A673 (cell line): ENCODE measurements at regions not wholly inside any gene's neighbourhood (a gene's known extent, or its start where the extent isn't known, plus 50 kb on each side); places are given as distances from the start of the nearest gene placed in this dataset.

Experiments
- BruUV-seq: library from RNA; stranded (reverse); fragments of 400-500 nt; replicated peaks from 2 replicates; lab custom pipeline; 2021; lab: Mats Ljungman, UMichigan
- CTCF ChIA-PET: fragments of 300-600 bp; sonication (Branson Sonifier 250); formaldehyde crosslinking; loops from one replicate; lab custom pipeline; 2022; ENCODE audit warnings: antibody characterized with exemption; lab: Charles Lee
- POLR2A ChIA-PET: fragments of 300-600 bp; sonication (Branson Sonifier 250); formaldehyde crosslinking; loops from one replicate; lab custom pipeline; 2022; ENCODE audit warnings: antibody characterized with exemption; ENCODE audit not compliant: low non-redundant PET; lab: Charles Lee
- DNase-seq: peaks from one replicate; pipeline ENCODE4 v3.0.0-alpha.2; 2015; ENCODE audit warnings: low spot score
- H3K27ac ChIP-seq: fragments of 200-600 bp; sonication (generic); 2 replicates; pipeline ENCODE4 v1.5.1; 2016; ENCODE audit warnings: mixed run types, low read depth, mild to moderate bottlenecking, mixed read lengths, antibody characterized with exemption, low read length; ENCODE audit not compliant: poor library complexity, severe bottlenecking
- H3K27me3 ChIP-seq: fragments of 200-600 bp; sonication (generic); replicated peaks from 2 replicates; pipeline ENCODE4 v1.6.1; 2017; ENCODE audit warnings: mixed run types, low read depth, mild to moderate bottlenecking, mixed read lengths, antibody characterized with exemption, low read length; ENCODE audit not compliant: insufficient read depth, poor library complexity
- H3K36me3 ChIP-seq: fragments of 200-600 bp; sonication (generic); 2 replicates; pipeline ENCODE4 v1.6.1; 2016; ENCODE audit warnings: mixed run types, mild to moderate bottlenecking, mixed read lengths, antibody characterized with exemption, low read length; ENCODE audit not compliant: insufficient read depth, poor library complexity, severe bottlenecking
- H3K4me1 ChIP-seq: fragments of 200-600 bp; sonication (generic); 2 replicates; pipeline ENCODE4 v1.6.1; 2017; ENCODE audit warnings: mixed run types, mild to moderate bottlenecking, mixed read lengths, antibody characterized with exemption, low read length; ENCODE audit not compliant: insufficient read depth, poor library complexity, severe bottlenecking
- H3K4me3 ChIP-seq: fragments of 200-600 bp; sonication (generic); 2 replicates; pipeline ENCODE4 v1.5.1; 2016; ENCODE audit warnings: low read depth, mixed run types, mild to moderate bottlenecking, mixed read lengths, low read length; ENCODE audit not compliant: poor library complexity, severe bottlenecking
- H3K9me3 ChIP-seq: fragments of 200-600 bp; sonication (generic); 2 replicates; pipeline ENCODE4 v1.6.1; 2016; ENCODE audit warnings: mixed run types, low read depth, mild to moderate bottlenecking, mixed read lengths, antibody characterized with exemption, low read length; ENCODE audit not compliant: poor library complexity, severe bottlenecking
- CTCF ChIP-seq: fragments of 300-800, 200-600 bp; sonication (generic); conservative IDR thresholded peaks from 2 replicates; pipeline ENCODE4 v1.5.1; 2017; ENCODE audit warnings: low read depth, mild to moderate bottlenecking, antibody characterized with exemption, low read length, moderate library complexity, mixed read lengths
- EZH2 ChIP-seq: fragments of 200-600 bp; sonication (generic); IDR thresholded peaks from 2 replicates; pipeline ENCODE4 v1.6.1; 2017; ENCODE audit warnings: borderline replicate concordance, low read depth, mild to moderate bottlenecking, mixed read lengths, antibody characterized with exemption, low read length; ENCODE audit not compliant: poor library complexity, severe bottlenecking
- intact Hi-C: fragments of 100-400 bp; cut with micrococcal nuclease; formaldehyde crosslinking; loops from one replicate; pipeline ENCODE4 v1.10.0; 2022; ENCODE audit not compliant: unreplicated experiment

GRCh38 chr15:31247404-31247803, 79.2 kb upstream of the KLF13 start:
- no peaks in the 10 kb centered on the region for H3K27me3 ChIP-seq
- H3K36me3 ChIP-seq: no peaks in the 10 kb centered on the region
- intact Hi-C loops: loop anchor here (5.0 kb wide), 1 partner anchor 35 kb away; no protein-coding TSS in a partner anchor
- no peaks in the 10 kb centered on the region for H3K4me1 ChIP-seq
- no peak overlapping the region for H3K27ac ChIP-seq
- no peak overlapping the region for H3K4me3 ChIP-seq
- ChIA-PET CTCF (no interaction called here), POLR2A (no interaction called here)
- DNase-seq: no peak
- BruUV-seq: no TSS peak
- H3K9me3 ChIP-seq: no peaks in the 10 kb centered on the region
- TF ChIP-seq CTCF: no peak
- TF ChIP-seq EZH2: no peak

GRCh38 chr15:31248263-31248662, 78.4 kb upstream of the KLF13 start:
- TF ChIP-seq EZH2: no peak
- TF ChIP-seq CTCF: no peak
- Histone ChIP-seq H3K4me3 (no peak overlapping the region), H3K27ac (no peak overlapping the region), H3K36me3 (no peaks in the 10 kb centered on the region), H3K27me3 (no peaks in the 10 kb centered on the region), H3K4me1 (no peaks in the 10 kb centered on the region), H3K9me3 (no peaks in the 10 kb centered on the region)
- DNase-seq: no peak
- no TSS peak for BruUV-seq
- CTCF ChIA-PET: no interaction called here
- intact Hi-C loops: loop anchor here (5.0 kb wide), 1 partner anchor 34 kb away; no protein-coding TSS in a partner anchor
- POLR2A ChIA-PET: no interaction called here

GRCh38 chr15:31248951-31249350, 77.7 kb upstream of the KLF13 start:
- Histone ChIP-seq H3K27me3 (no peaks in the 10 kb centered on the region), H3K36me3 (no peaks in the 10 kb centered on the region), H3K4me3 (no peak overlapping the region), H3K4me1 (no peaks in the 10 kb centered on the region), H3K27ac (no peak overlapping the region), H3K9me3 (no peaks in the 10 kb centered on the region)
- DNase-seq: no peak
- BruUV-seq: no TSS peak
- ChIA-PET POLR2A (no interaction called here), CTCF (no interaction called here)
- TF ChIP-seq CTCF: no peak
- TF ChIP-seq EZH2: no peak
- intact Hi-C loops: loop anchor here (5.0 kb wide), 1 partner anchor 33 kb away; no protein-coding TSS in a partner anchor
